ENCODE measurements at regions not wholly inside any gene's neighbourhood (a gene's known extent, or its start where the extent isn't known, plus 50 kb on each side); places are given as distances from the start of the nearest gene placed in this dataset.

GRCh38 chr10:124177180-124177518 lies 83.8 kb upstream of the CHST15 start:
- no peaks in the 10 kb centered on the region for H3K9me2 ChIP-seq (ENCODE audit: insufficient read depth)
- H3K27me3 ChIP-seq (ENCODE audit: insufficient read depth), result no peaks in the 10 kb centered on the region
- no peaks in the 10 kb centered on the region for H3K36me3 Mint-ChIP-seq (ENCODE audit: low read depth)
- no peaks in the 10 kb centered on the region for H3K4me1 ChIP-seq (ENCODE audit: insufficient read depth)
- no peak overlapping the region for H3K4me3 ChIP-seq
- no peak overlapping the region for H3K4me3 Mint-ChIP-seq
- H3K79me2 ChIP-seq (replicated peaks; ENCODE audit: insufficient read depth), result no peaks in the 10 kb centered on the region
- no peaks in the 10 kb centered on the region for H3K9me3 Mint-ChIP-seq
- no peaks in the 10 kb centered on the region for H4K20me1 ChIP-seq (replicated peaks; ENCODE audit: insufficient read depth)
- ATAC-seq (no peak), DNase-seq (ENCODE audit: low spot score) (no peak)
- H3K27ac Mint-ChIP-seq, result no peak overlapping the region
- H3K27me3 Mint-ChIP-seq (ENCODE audit: insufficient read depth, low read depth, poor library complexity), result peaks cover 8% of the 10 kb centered on the region
- no peaks in the 10 kb centered on the region for H3K36me3 ChIP-seq (ENCODE audit: insufficient read depth)
- H3F3A ChIP-seq (replicated peaks; ENCODE audit: low read depth), result no peaks in the 10 kb centered on the region
- H2AFZ ChIP-seq, result no peak overlapping the region
- no peak overlapping the region for H3K4me2 ChIP-seq
- no peak for TF ChIP-seq EZH2phosphoT487 (IDR thresholded peaks at IDR 0.05; ENCODE audit: unreplicated experiment)
- no peak for TF ChIP-seq POLR2AphosphoS5 (IDR thresholded peaks at IDR 0.05; ENCODE audit: low read depth)
- H3K4me1 Mint-ChIP-seq, result peaks cover 7% of the 10 kb centered on the region; the same call in 1 of the 3 replicates
- no peak overlapping the region for H3K27ac ChIP-seq (ENCODE audit: low read depth)

GRCh38 chr10:124176349-124177179 lies 83.2 kb upstream of the CHST15 start:
- no peak overlapping the region for H3K27ac ChIP-seq (ENCODE audit: low read depth)
- Mint-ChIP-seq H3K4me3 (no peak overlapping the region), H3K27me3 (ENCODE audit: insufficient read depth, low read depth, poor library complexity) (peaks cover 10% of the 10 kb centered on the region), H3K4me1 (peaks cover 7% of the 10 kb centered on the region; the same call in 1 of the 3 replicates), H3K36me3 (ENCODE audit: low read depth) (no peaks in the 10 kb centered on the region), H3K9me3 (no peaks in the 10 kb centered on the region), H3K27ac (no peak overlapping the region)
- no peak overlapping the region for H2AFZ ChIP-seq
- DNase-seq (ENCODE audit: low spot score) (no peak), ATAC-seq (no peak)
- no peaks in the 10 kb centered on the region for H3K27me3 ChIP-seq (ENCODE audit: insufficient read depth)
- H3K4me2 ChIP-seq, result no peak overlapping the region
- H3K9me2 ChIP-seq (ENCODE audit: insufficient read depth), result no peaks in the 10 kb centered on the region
- H3F3A ChIP-seq (replicated peaks; ENCODE audit: low read depth), result no peaks in the 10 kb centered on the region
- H3K79me2 ChIP-seq (replicated peaks; ENCODE audit: insufficient read depth), result no peaks in the 10 kb centered on the region
- no peaks in the 10 kb centered on the region for H4K20me1 ChIP-seq (replicated peaks; ENCODE audit: insufficient read depth)
- no peaks in the 10 kb centered on the region for H3K36me3 ChIP-seq (ENCODE audit: insufficient read depth)
- no peaks in the 10 kb centered on the region for H3K4me1 ChIP-seq (ENCODE audit: insufficient read depth)
- no peak overlapping the region for H3K4me3 ChIP-seq
- no peak for TF ChIP-seq POLR2AphosphoS5 (IDR thresholded peaks at IDR 0.05; ENCODE audit: low read depth)
- no peak for TF ChIP-seq EZH2 (IDR thresholded peaks at IDR 0.05; ENCODE audit: low read depth, unreplicated experiment)
- TF ChIP-seq CREB1 (CRISPR knock-in tag; IDR thresholded peaks at IDR 0.05; ENCODE audit: low read depth), result no peak
- no peak for TF ChIP-seq CTCF (conservative IDR thresholded peaks at IDR 0.05; ENCODE audit: low read depth in 2 of 2)
- no peak for TF ChIP-seq ZNF331 (CRISPR knock-in tag; IDR thresholded peaks at IDR 0.05; ENCODE audit: low read depth)
- no peak for TF ChIP-seq EZH2phosphoT487 (IDR thresholded peaks at IDR 0.05; ENCODE audit: unreplicated experiment)
- TF ChIP-seq JUNB (IDR thresholded peaks at IDR 0.05; ENCODE audit: unreplicated experiment), result no peak
- no peak for TF ChIP-seq NANOG (IDR thresholded peaks at IDR 0.05; ENCODE audit: borderline replicate concordance)
- TF ChIP-seq STAT1 (IDR thresholded peaks at IDR 0.05; ENCODE audit: unreplicated experiment), result no peak
- no peak for TF ChIP-seq ZNF462 (CRISPR knock-in tag; IDR thresholded peaks at IDR 0.05)
- no peak for TF ChIP-seq ETS1 (IDR thresholded peaks at IDR 0.05)
